Upper lobe of left lung (tissue), 6 donors: ENCODE measurements at regions not wholly inside any gene's neighbourhood (a gene's known extent, or its start where the extent isn't known, plus 50 kb on each side); places are given as distances from the start of the nearest gene placed in this dataset.

Experiments used
- ATAC-seq, 2 donors: fragments of 200-7000 bp; cut with Tn5 transposase; one replicate each; pipeline ENCODE4 v1.9.1; 2022; ENCODE audit warnings: mild to moderate bottlenecking in 2 of 2, moderate library complexity in 2 of 2; ENCODE audit not compliant: low FRiP score in 2 of 2
- DNase-seq, 2 donors: peaks; one replicate each; pipeline ENCODE4 v3.0.0-alpha.2; 2019 to 2020
- H3K27ac ChIP-seq, 4 donors: fragments of 200-600 bp; sonication (generic); one replicate each; pipeline ENCODE4 v1.5.1; 2016 to 2019
- H3K27me3 ChIP-seq, 4 donors: fragments of 200-600 bp; sonication (generic); one replicate each; pipeline ENCODE4 v1.5.1; 2017 to 2019
- H3K36me3 ChIP-seq, 4 donors: fragments of 200-600 bp; sonication (generic); one replicate each; pipeline ENCODE4 v1.5.1; 2016 to 2019
- H3K4me1 ChIP-seq, 4 donors: fragments of 200-600 bp; sonication (generic); one replicate each; pipeline ENCODE4 v1.5.1; 2018 to 2019
- H3K4me3 ChIP-seq, 4 donors: fragments of 200-600 bp; sonication (generic); one replicate each; pipeline ENCODE4 v1.5.1; 2017 to 2019; ENCODE audit warnings: mild to moderate bottlenecking in 2 of 4, moderate library complexity in 1 of 4
- H3K9me3 ChIP-seq, 4 donors: fragments of 200-600 bp; sonication (generic); one replicate each; pipeline ENCODE4 v1.5.1; 2018 to 2019
- EP300 ChIP-seq, 4 donors: sonication (generic); formaldehyde crosslinking; IDR thresholded peaks; one replicate each; pipeline ENCODE4 v1.5.1; 2017; ENCODE audit warnings: antibody characterized with exemption in 4 of 4, control low read depth in 2 of 4
- POLR2A ChIP-seq, 4 donors: fragments of 450-650 bp; IDR thresholded peaks; one replicate each; pipeline ENCODE4 v1.5.1; 2016 to 2017; ENCODE audit warnings: antibody characterized with exemption in 4 of 4, mild to moderate bottlenecking in 2 of 4
- POLR2AphosphoS5 ChIP-seq, 2 donors: sonication (generic); formaldehyde crosslinking; IDR thresholded peaks; one replicate each; pipeline ENCODE4 v1.5.1; 2017; ENCODE audit warnings: antibody characterized with exemption in 2 of 2
- WGBS, 2 donors: methylation state at CpG; one replicate each; pipeline ENCODE4 v1.1.5; 2017 to 2018; 5-methylcytosine and 5-hydroxymethylcytosine counted together
- TF ChIP-seq, protein P1 (sequence below), 6 experiments: fragments of 450-650 bp in 4 of 6; fragments of 200-600 bp in 2 of 6; sonication (generic) in 2 of 6; IDR thresholded peaks; one replicate each; pipeline ENCODE4 v1.5.1; 2016 to 2019; ENCODE audit warnings: antibody characterized with exemption in 6 of 6
- donor health status: DM: no; HTN: no; CAD: no; lungs with moderate emphysema.
- donor health status: DM: no; HTN: yes; CAD: no; lungs with severe emphysema.

GRCh38 chr14:34174973-34175372 is 224.1 kb upstream of the EGLN3 start:
- H3K9me3 ChIP-seq: no peaks in the 10 kb centered on the region
- WGBS, 2 donors: 77 to 81% methylated on average over 3 of the region's 3 CpGs
- no peak for ATAC-seq

GRCh38 chr14:34173916-34174315 is 223.0 kb upstream of the EGLN3 start:
- Histone ChIP-seq H3K27ac (no peak overlapping the region), H3K4me3 (no peak overlapping the region), H3K27me3 (no peaks in the 10 kb centered on the region), H3K36me3 (no peaks in the 10 kb centered on the region), H3K4me1 (peaks cover 0 to 3% (median 0%) of the 10 kb centered on the region in 4 donors), H3K9me3 (no peaks in the 10 kb centered on the region)
- TF ChIP-seq, protein P1, sequence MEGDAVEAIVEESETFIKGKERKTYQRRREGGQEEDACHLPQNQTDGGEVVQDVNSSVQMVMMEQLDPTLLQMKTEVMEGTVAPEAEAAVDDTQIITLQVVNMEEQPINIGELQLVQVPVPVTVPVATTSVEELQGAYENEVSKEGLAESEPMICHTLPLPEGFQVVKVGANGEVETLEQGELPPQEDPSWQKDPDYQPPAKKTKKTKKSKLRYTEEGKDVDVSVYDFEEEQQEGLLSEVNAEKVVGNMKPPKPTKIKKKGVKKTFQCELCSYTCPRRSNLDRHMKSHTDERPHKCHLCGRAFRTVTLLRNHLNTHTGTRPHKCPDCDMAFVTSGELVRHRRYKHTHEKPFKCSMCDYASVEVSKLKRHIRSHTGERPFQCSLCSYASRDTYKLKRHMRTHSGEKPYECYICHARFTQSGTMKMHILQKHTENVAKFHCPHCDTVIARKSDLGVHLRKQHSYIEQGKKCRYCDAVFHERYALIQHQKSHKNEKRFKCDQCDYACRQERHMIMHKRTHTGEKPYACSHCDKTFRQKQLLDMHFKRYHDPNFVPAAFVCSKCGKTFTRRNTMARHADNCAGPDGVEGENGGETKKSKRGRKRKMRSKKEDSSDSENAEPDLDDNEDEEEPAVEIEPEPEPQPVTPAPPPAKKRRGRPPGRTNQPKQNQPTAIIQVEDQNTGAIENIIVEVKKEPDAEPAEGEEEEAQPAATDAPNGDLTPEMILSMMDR (IDR thresholded peaks at IDR 0.05): no peak
- TF ChIP-seq POLR2AphosphoS5 (IDR thresholded peaks at IDR 0.05) (no peak), POLR2A (IDR thresholded peaks at IDR 0.05) (no peak)
- DNase-seq: no peak
- ATAC-seq: no peak
- WGBS, 2 donors: 91 to 97% methylated on average over 3 of the region's 3 CpGs

More at GRCh38 chr14:34174973-34175372, 224.1 kb upstream of the EGLN3 start:
- no peak overlapping the region for H3K4me3 ChIP-seq
- H3K36me3 ChIP-seq: no peaks in the 10 kb centered on the region
- TF ChIP-seq POLR2AphosphoS5 (IDR thresholded peaks at IDR 0.05) (no peak), POLR2A (IDR thresholded peaks at IDR 0.05) (no peak), EP300 (IDR thresholded peaks at IDR 0.05) (no peak)
- TF ChIP-seq, protein P1 (IDR thresholded peaks at IDR 0.05): no peak
- no peak for DNase-seq
- H3K4me1 ChIP-seq: peaks cover 0 to 3% (median 0%) of the 10 kb centered on the region in 4 donors
- no peaks in the 10 kb centered on the region for H3K27me3 ChIP-seq
- H3K27ac ChIP-seq: no peak overlapping the region

- ATAC-seq: no peak
- 65 to 76% methylated on average over 5 to 6 of the region's 6 CpGs for WGBS, 2 donors
Observed at GRCh38 chr14:34172550-34173368, 221.9 kb upstream of the EGLN3 start.

DNA sequence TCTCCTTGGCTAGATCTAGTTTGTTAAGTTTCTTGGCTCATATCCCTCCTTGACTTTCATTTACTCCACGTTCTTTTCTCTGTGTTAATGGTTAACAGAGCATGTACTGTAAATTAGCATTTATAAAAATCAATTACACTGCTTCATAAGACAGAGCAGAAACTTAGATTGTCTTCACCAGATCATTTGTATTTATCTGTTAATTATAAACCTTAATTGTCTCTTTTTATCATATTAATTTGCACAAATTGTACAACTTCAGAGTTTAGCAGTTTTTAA is 221.2 kb upstream of the EGLN3 start:
- DNase-seq (no peak), ATAC-seq (no peak)
- Histone ChIP-seq H3K4me1 (peaks cover 0 to 3% (median 0%) of the 10 kb centered on the region in 4 donors), H3K27me3 (no peaks in the 10 kb centered on the region), H3K36me3 (no peaks in the 10 kb centered on the region), H3K4me3 (no peak overlapping the region), H3K9me3 (no peaks in the 10 kb centered on the region), H3K27ac (no peak overlapping the region)
- 48 to 54% methylated on average over 1 of the region's 1 CpG for WGBS, 2 donors
- TF ChIP-seq POLR2A (IDR thresholded peaks at IDR 0.05): no peak
- no peak for TF ChIP-seq POLR2AphosphoS5 (IDR thresholded peaks at IDR 0.05)
- TF ChIP-seq, protein P1 (IDR thresholded peaks at IDR 0.05): no peak
- no peak for TF ChIP-seq EP300 (IDR thresholded peaks at IDR 0.05)

More at GRCh38 chr14:34172550-34173368, 221.9 kb upstream of the EGLN3 start:
- H3K4me3 ChIP-seq: no peak overlapping the region
- no peaks in the 10 kb centered on the region for H3K27me3 ChIP-seq
- no peaks in the 10 kb centered on the region for H3K36me3 ChIP-seq
- no peaks in the 10 kb centered on the region for H3K9me3 ChIP-seq
- DNase-seq: no peak
- H3K4me1 ChIP-seq: peaks cover 0 to 3% (median 0%) of the 10 kb centered on the region in 4 donors
- no peak for TF ChIP-seq POLR2AphosphoS5 (IDR thresholded peaks at IDR 0.05)
- no peak for TF ChIP-seq EP300 (IDR thresholded peaks at IDR 0.05)
- TF ChIP-seq, protein P1 (IDR thresholded peaks at IDR 0.05): no peak
- no peak for TF ChIP-seq POLR2A (IDR thresholded peaks at IDR 0.05)
- H3K27ac ChIP-seq: no peak overlapping the region
